ENCODE measurements at regions not wholly inside any gene's neighbourhood (a gene's known extent, or its start where the extent isn't known, plus 50 kb on each side); places are given as distances from the start of the nearest gene placed in this dataset.

- H3K27me3 ChIP-seq (ENCODE audit: control insufficient read depth, insufficient read depth, low read length), result no peaks in the 10 kb centered on the region
- TF ChIP-seq EZH2 (IDR thresholded peaks at IDR 0.05; ENCODE audit: low read length, missing control alignments) (no peak), CTCF (conservative IDR thresholded peaks at IDR 0.05 in 1 of 2, IDR thresholded peaks at IDR 0.05 in 1 of 2; ENCODE audit: low read depth in 1 of 2, low read length in 2 of 2) (peak in 1 of 2 donors; percentile 28)
- no peak overlapping the region for H3K4me3 ChIP-seq (replicated peaks in 1 of 4; ENCODE audit: control extremely low read depth in 1 of 4, insufficient read depth in 1 of 4, low read depth in 3 of 4, low read length in 4 of 4)
- H3K36me3 ChIP-seq (ENCODE audit: control insufficient read depth, insufficient read depth, low read length), result no peaks in the 10 kb centered on the region
- no peak overlapping the region for H3K4me2 ChIP-seq (ENCODE audit: extremely low read depth, insufficient read depth, low read length)
- H3K79me2 ChIP-seq (ENCODE audit: control insufficient read depth, insufficient read depth, low read length), result no peaks in the 10 kb centered on the region
- no peak overlapping the region for H3K9ac ChIP-seq (ENCODE audit: insufficient read depth, low read length)
- no peak overlapping the region for H2AFZ ChIP-seq (ENCODE audit: low read length)
- no peak for DNase-seq (ENCODE audit: low read depth in 2 of 2)
- H3K27ac ChIP-seq (ENCODE audit: insufficient read depth, low read length), result no peak overlapping the region
- no peaks in the 10 kb centered on the region for H4K20me1 ChIP-seq (ENCODE audit: control insufficient read depth, extremely low read depth, insufficient read depth, low read length)
- H3K4me1 ChIP-seq (ENCODE audit: control insufficient read depth, extremely low read depth, insufficient read depth, low read length), result no peaks in the 10 kb centered on the region
- no peaks in the 10 kb centered on the region for H3K9me3 ChIP-seq (ENCODE audit: control insufficient read depth, insufficient read depth, low read depth, low read length)
Measured at GRCh38 chr15:69723404-69724096, 270.9 kb downstream of the RPLP1 start.

DNA sequence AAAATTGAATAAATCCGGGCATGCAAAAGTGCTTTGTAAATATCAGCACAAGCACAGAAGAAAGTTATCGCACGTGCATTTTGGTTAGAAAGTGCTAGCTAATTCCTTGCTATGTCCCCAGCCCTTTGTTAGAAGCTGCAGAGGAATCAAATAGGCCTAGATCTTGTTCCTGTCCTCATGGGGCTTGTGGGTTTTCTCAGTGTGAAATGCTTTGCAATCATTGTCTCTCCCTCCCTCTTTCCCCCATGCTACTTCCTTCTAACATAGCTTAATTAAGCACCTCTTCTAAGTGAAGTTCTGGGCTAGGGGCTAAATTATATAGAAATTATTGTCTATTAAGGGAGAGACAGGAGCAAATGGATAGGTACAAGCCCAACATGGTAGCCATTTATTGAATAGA lies 271.7 kb downstream of the RPLP1 start:
- H4K20me1 ChIP-seq (ENCODE audit: control insufficient read depth, extremely low read depth, insufficient read depth, low read length), result no peaks in the 10 kb centered on the region
- H3K27ac ChIP-seq (ENCODE audit: insufficient read depth, low read length), result no peak overlapping the region
- no peaks in the 10 kb centered on the region for H3K36me3 ChIP-seq (ENCODE audit: control insufficient read depth, insufficient read depth, low read length)
- no peak overlapping the region for H3K4me3 ChIP-seq (replicated peaks in 1 of 4; ENCODE audit: control extremely low read depth in 1 of 4, insufficient read depth in 1 of 4, low read depth in 3 of 4, low read length in 4 of 4)
- DNase-seq (ENCODE audit: low read depth in 2 of 2), result no peak
- H2AFZ ChIP-seq (ENCODE audit: low read length), result no peak overlapping the region
- no peak overlapping the region for H3K4me2 ChIP-seq (ENCODE audit: extremely low read depth, insufficient read depth, low read length)
- H3K27me3 ChIP-seq (ENCODE audit: control insufficient read depth, insufficient read depth, low read length), result no peaks in the 10 kb centered on the region
- no peaks in the 10 kb centered on the region for H3K79me2 ChIP-seq (ENCODE audit: control insufficient read depth, insufficient read depth, low read length)
- TF ChIP-seq CTCF (conservative IDR thresholded peaks at IDR 0.05 in 1 of 2, IDR thresholded peaks at IDR 0.05 in 1 of 2; ENCODE audit: low read depth in 1 of 2, low read length in 2 of 2), result no peak
- no peak for TF ChIP-seq EZH2 (IDR thresholded peaks at IDR 0.05; ENCODE audit: low read length, missing control alignments)
- no peaks in the 10 kb centered on the region for H3K9me3 ChIP-seq (ENCODE audit: control insufficient read depth, insufficient read depth, low read depth, low read length)
- H3K9ac ChIP-seq (ENCODE audit: insufficient read depth, low read length), result no peak overlapping the region
- no peaks in the 10 kb centered on the region for H3K4me1 ChIP-seq (ENCODE audit: control insufficient read depth, extremely low read depth, insufficient read depth, low read length)

DNA sequence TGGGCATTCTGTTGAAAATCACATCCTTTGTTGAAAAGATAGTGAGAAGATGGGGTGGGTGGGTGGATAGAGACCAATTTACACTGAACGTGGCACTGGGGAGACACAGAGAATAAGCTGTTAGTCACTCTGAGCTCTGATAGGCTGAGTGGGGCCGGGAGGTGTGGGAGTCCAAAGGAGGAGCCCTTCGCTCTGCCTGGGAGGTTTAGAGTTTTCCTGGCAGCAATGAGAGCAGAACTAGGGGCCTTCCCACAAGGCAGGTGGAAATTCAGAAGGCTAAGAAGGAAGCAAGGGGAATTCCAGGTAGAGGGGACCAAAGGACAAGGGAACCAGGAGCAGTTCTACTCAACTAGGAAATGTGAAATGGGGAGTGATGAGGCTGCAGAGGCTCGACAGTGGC lies 272.7 kb downstream of the RPLP1 start:
- DNase-seq (ENCODE audit: low read depth in 2 of 2), result no peak
- Histone ChIP-seq H3K4me2 (ENCODE audit: extremely low read depth, insufficient read depth, low read length) (no peak overlapping the region), H3K36me3 (ENCODE audit: control insufficient read depth, insufficient read depth, low read length) (no peaks in the 10 kb centered on the region), H3K79me2 (ENCODE audit: control insufficient read depth, insufficient read depth, low read length) (no peaks in the 10 kb centered on the region), H3K27ac (ENCODE audit: insufficient read depth, low read length) (no peak overlapping the region), H3K9ac (ENCODE audit: insufficient read depth, low read length) (no peak overlapping the region), H2AFZ (ENCODE audit: low read length) (no peak overlapping the region), H3K9me3 (ENCODE audit: control insufficient read depth, insufficient read depth, low read depth, low read length) (no peaks in the 10 kb centered on the region), H4K20me1 (ENCODE audit: control insufficient read depth, extremely low read depth, insufficient read depth, low read length) (no peaks in the 10 kb centered on the region), H3K4me3 (replicated peaks in 1 of 4; ENCODE audit: control extremely low read depth in 1 of 4, insufficient read depth in 1 of 4, low read depth in 3 of 4, low read length in 4 of 4) (no peak overlapping the region), H3K27me3 (ENCODE audit: control insufficient read depth, insufficient read depth, low read length) (no peaks in the 10 kb centered on the region), H3K4me1 (ENCODE audit: control insufficient read depth, extremely low read depth, insufficient read depth, low read length) (no peaks in the 10 kb centered on the region)
- TF ChIP-seq EZH2 (IDR thresholded peaks at IDR 0.05; ENCODE audit: low read length, missing control alignments), result no peak
- TF ChIP-seq CTCF (conservative IDR thresholded peaks at IDR 0.05 in 1 of 2, IDR thresholded peaks at IDR 0.05 in 1 of 2; ENCODE audit: low read depth in 1 of 2, low read length in 2 of 2), result no peak
